CD4-positive, alpha-beta T cell treated with Interleukin-15 for 1 hour (primary cell): ENCODE measurements at regions not wholly inside any gene's neighbourhood (a gene's known extent, or its start where the extent isn't known, plus 50 kb on each side); places are given as distances from the start of the nearest gene placed in this dataset.
A peak's percentile ranks its signal among the peaks of the same experiment; 100 is the strongest.

Experiments used
- DNase-seq: peaks from one replicate; pipeline ENCODE4 v3.0.0-alpha.2; 2020

DNA sequence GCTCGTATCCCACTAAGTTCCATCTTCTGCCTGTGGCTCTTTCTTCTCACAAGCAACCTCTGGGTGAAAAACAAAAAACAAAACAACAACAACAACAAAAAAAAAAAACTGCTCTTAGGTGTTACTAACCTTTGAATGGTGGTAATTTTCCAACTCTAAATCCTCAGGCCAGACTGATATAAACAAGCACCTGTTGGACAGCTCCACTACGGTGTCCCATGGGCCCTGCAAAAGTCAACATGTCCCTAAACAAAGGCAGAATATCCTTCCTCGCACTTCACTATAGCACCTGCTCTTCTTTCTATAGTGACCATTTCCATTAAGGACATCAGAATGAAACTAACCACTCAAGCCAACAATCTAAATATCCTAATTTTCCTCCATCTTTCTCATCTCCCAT, 54.6 kb upstream of the PARM1 start:
- no peak for DNase-seq

DNA sequence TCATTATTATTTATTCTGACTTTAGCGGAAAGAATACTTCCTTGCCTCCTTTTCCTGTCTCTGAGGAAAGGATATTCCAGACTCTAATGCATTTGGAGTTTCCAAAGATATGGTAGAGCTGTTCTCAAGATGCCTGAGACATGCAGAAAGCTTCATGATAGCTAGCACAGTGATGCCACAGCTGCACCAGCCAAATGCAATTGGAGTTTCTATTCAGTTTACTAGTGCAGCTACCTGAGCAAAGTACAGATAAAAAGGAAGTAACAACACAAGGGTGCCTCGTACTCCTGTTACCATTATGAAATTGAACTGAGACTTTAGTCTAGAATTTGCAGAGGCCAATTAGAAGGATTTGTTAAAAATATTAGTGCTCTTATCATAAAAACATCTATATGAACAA, 57.5 kb upstream of the PARM1 start:
- no peak for DNase-seq

DNA sequence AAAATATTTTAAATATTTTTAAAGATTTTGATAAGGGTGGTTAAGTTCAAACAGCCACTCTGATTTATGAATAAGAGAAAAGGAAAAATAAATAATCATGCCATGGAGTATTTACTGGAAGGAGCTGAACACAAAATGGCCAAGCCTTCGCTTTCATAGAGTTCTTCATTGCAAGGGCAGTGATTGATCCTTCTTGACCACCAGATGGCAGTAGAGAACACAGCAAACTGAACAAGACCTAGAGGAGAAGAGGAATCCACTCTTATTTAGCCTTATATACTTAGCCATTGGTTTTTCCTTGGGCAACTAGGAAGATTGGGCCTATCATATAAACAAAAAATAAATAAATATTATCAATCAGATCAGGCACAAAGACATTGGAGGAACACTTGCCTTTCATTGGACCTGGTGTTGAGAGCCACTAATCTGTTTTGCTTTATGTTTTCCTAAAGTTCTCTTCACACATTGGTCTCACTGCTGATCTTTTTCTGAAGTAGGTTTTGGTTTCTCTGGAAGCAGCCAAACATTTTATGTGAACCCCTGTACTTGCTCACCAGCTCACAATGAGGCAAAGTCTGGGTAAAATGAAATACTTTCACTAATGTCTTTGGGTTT, 58.1 kb upstream of the PARM1 start:
- DNase-seq, result peak; percentile 16

DNA sequence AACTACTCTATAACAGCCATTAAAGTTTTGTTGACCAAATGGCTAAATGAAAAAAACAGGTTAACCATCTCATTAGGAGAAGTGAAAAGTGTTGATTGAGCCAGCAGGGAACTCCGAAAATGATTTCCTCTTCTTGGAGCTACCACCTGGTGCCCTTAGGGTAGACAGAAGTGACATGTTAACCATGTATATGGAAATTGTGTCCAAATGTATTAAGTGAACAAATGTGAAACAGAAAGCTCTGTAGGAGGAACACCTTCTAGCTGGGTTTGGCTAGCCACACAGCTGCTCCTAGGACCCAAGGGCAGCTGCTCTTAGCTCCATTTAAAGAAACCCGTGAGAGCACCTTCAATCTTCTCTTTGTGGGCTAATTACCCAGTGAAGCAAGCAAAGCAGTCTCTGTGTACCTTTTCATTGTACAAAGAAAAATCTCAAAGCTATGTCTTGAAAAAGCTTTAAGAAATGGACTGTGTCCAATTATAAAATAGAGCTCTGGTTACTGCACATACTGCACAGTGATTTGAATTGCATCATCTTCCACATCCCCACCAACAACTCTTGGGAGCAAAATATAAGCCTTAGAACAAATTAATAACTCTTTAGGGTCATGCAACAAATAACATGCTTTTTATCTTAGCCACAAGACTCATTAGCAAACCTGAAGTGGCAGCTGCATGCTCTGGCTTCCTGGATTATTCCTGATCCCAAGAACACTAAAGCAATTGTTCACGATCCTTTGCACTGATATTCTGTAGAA, 59.2 kb upstream of the PARM1 start:
- DNase-seq, result no peak

DNA sequence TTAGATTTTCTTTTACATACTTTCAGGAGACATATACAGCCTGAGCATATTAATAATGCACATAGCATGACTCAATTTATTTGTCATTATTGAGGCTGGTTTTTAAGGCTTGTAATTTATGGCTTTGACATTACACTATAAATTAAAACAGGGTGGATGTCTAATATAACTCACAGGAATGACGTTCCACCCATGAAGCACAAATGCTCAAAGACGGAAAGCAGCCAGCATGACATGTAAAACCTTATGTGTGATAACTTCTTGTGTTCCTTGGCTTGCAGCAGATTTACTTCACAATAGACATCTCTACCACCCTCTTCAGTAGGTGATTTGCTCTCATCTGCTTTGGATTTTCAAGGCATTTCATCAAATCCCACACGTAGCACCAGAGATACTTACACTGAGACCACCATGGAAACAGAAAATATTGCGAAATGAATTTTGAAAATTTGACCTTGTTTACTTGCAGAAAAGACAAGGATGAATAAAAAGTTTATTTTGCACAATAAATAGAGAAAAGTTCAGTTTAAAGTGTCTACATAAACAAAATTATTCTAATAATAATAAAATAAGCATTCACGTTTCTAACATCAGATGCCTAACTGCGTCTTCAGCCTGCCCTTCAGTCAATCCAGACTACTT, 64.7 kb upstream of the BTC start:
- no peak for DNase-seq

DNA sequence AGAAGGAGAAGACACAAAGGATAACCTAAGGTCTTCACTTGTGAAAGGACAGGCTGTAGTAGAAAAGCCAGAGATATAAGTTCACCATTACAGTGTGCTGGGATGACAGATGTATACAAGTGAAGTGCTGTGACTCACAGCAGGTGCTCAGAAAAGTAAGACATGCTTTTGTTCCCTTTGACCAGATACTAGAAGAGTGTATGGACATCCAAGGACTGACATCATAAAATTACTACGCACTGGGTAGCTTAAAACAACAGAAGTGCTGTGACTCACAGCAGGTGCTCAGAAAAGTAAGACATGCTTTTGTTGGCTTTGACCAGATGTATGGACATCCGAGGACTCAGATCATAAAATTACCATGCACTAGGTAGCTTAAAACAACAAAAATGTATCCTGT, 61.6 kb upstream of the BTC start:
- no peak for DNase-seq

DNA sequence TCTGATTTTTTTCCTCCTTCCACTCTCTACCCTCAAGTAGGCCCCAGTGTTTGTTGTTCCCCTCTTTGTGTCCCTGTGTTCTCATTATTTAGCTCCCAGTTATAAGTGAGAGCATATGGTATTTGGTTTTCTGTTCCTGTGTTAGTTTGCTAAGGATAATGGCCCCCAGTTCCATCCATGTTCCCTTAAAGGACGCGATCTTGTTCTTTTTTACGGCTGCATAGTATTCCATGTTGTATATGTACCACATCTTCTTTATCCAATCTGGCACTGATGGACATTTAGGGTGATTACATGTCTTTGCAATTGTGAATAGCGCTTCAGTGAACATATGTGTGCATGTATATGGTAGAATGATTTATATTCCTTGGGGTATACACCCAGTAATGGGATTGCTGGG, 54.5 kb upstream of the BTC start:
- no peak for DNase-seq

DNA sequence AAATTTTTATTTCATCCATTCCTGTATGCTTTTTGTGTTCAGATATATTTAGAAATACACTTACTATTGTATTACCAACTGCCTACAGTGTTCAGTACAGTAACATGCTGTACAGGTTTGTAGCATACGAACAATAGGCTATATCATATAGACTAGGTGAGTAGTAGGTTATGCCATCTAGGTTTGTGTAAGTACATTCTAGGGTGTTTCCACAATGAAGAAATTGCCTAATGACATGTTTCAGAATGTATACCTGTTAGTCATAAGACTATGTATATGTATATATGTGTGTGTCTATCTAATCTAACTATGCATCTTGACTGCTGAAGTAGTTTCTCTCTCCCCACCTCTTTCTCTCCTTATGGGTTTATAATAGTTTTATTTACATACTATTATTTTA, 51.5 kb upstream of the BTC start:
- DNase-seq, result no peak
